A549 (cell line): ENCODE measurements at regions not wholly inside any gene's neighbourhood (a gene's known extent, or its start where the extent isn't known, plus 50 kb on each side); places are given as distances from the start of the nearest gene placed in this dataset.

Source experiments
- BHLHE40 ChIP-seq: IDR thresholded peaks from 2 replicates; pipeline ENCODE4 v1.6.1; 2012; ENCODE audit warnings: low read depth, low read length, inconsistent platforms
- EP300 ChIP-seq, 2 experiments: fragments of >200 bp; sonication (Bioruptor Twin); formaldehyde crosslinking; IDR thresholded peaks; 2 replicates in 1 of 2; 3 replicates in 1 of 2; pipeline ENCODE4 v1.6.1; 2016 to 2017
- NFE2L2 ChIP-seq: fragments of 150-350 bp; conservative IDR thresholded peaks from 2 replicates; pipeline ENCODE4 v1.6.1; 2014; ENCODE audit warnings: low read length
- PHF8 ChIP-seq: fragments of 200-600 bp; sonication (generic); IDR thresholded peaks from 2 replicates; pipeline ENCODE4 v1.6.1; 2016; ENCODE audit warnings: low read depth, mild to moderate bottlenecking, antibody characterized with exemption, moderate library complexity, borderline replicate concordance
- POLR2A ChIP-seq: IDR thresholded peaks from 2 replicates; pipeline ENCODE4 v1.6.1; 2012; ENCODE audit warnings: mild to moderate bottlenecking, low read length
- POLR2AphosphoS2 ChIP-seq: conservative IDR thresholded peaks from 2 replicates; pipeline ENCODE4 v1.6.1; 2012; ENCODE audit warnings: low read length, improper control_type of control experiment, inconsistent platforms
- RNF2 ChIP-seq: fragments of 200-600 bp; sonication (generic); IDR thresholded peaks from 2 replicates; pipeline ENCODE4 v1.6.1; 2016; ENCODE audit warnings: low read depth, mild to moderate bottlenecking, antibody characterized with exemption, moderate library complexity, borderline replicate concordance
- SREBF2 ChIP-seq: fragments of 450-650 bp; IDR thresholded peaks from 2 replicates; pipeline ENCODE4 v1.6.1; 2014; ENCODE audit warnings: mild to moderate bottlenecking, moderate library complexity
- ZFP36 ChIP-seq: fragments of 450-650 bp; IDR thresholded peaks from 2 replicates; pipeline ENCODE4 v1.6.1; 2014; ENCODE audit warnings: borderline replicate concordance; ENCODE audit not compliant: partially characterized antibody
- TF ChIP-seq, protein P1 (sequence below): fragments of >200 bp; sonication (Bioruptor Twin); formaldehyde crosslinking; IDR thresholded peaks from 3 replicates; pipeline ENCODE4 v1.5.1; 2016
- TF ChIP-seq, protein P2 (sequence below): IDR thresholded peaks from 2 replicates; pipeline ENCODE4 v1.6.1; 2012
- TF ChIP-seq, protein P3 (sequence below): fragments of 200-600 bp; sonication (generic); IDR thresholded peaks from 2 replicates; pipeline ENCODE4 v1.6.1; 2016; ENCODE audit warnings: antibody characterized with exemption, mild to moderate bottlenecking, moderate library complexity

DNA sequence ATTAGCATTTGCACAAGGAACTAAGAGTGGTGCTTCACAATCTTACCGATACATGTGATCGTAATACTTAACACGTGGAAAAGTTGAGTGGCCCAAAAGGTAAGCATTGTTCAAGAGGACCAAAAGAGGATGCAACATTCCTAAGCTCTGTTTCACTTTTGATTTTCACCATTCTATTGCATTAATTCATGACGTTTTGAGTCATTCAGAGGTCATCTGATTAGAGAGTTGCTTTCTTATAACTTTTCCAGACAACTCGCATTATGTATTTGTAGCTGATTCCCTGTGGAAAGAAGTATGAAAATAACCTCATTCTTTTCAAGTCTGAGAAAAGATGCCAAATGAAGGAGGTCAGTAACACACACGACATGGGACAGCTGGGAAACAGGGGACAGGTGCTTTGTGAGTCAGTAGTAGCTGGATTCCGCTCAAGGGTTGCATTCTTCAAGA, 344.4 kb downstream of the RND3 start:
- no peak for TF ChIP-seq POLR2AphosphoS2
- no peak for TF ChIP-seq ZFP36
- TF ChIP-seq RNF2 = no peak
- TF ChIP-seq, protein P1, sequence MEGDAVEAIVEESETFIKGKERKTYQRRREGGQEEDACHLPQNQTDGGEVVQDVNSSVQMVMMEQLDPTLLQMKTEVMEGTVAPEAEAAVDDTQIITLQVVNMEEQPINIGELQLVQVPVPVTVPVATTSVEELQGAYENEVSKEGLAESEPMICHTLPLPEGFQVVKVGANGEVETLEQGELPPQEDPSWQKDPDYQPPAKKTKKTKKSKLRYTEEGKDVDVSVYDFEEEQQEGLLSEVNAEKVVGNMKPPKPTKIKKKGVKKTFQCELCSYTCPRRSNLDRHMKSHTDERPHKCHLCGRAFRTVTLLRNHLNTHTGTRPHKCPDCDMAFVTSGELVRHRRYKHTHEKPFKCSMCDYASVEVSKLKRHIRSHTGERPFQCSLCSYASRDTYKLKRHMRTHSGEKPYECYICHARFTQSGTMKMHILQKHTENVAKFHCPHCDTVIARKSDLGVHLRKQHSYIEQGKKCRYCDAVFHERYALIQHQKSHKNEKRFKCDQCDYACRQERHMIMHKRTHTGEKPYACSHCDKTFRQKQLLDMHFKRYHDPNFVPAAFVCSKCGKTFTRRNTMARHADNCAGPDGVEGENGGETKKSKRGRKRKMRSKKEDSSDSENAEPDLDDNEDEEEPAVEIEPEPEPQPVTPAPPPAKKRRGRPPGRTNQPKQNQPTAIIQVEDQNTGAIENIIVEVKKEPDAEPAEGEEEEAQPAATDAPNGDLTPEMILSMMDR = no peak
- TF ChIP-seq, protein P2, sequence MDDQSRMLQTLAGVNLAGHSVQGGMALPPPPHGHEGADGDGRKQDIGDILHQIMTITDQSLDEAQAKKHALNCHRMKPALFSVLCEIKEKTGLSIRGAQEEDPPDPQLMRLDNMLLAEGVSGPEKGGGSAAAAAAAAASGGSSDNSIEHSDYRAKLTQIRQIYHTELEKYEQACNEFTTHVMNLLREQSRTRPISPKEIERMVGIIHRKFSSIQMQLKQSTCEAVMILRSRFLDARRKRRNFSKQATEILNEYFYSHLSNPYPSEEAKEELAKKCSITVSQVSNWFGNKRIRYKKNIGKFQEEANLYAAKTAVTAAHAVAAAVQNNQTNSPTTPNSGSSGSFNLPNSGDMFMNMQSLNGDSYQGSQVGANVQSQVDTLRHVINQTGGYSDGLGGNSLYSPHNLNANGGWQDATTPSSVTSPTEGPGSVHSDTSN = no peak
- TF ChIP-seq SREBF2 = no peak
- TF ChIP-seq EP300 (IDR thresholded peaks at IDR 0.05) = no peak
- no peak for TF ChIP-seq BHLHE40
- no peak for TF ChIP-seq PHF8
- TF ChIP-seq NFE2L2 = no peak
- TF ChIP-seq POLR2A = no peak
- TF ChIP-seq, protein P3, sequence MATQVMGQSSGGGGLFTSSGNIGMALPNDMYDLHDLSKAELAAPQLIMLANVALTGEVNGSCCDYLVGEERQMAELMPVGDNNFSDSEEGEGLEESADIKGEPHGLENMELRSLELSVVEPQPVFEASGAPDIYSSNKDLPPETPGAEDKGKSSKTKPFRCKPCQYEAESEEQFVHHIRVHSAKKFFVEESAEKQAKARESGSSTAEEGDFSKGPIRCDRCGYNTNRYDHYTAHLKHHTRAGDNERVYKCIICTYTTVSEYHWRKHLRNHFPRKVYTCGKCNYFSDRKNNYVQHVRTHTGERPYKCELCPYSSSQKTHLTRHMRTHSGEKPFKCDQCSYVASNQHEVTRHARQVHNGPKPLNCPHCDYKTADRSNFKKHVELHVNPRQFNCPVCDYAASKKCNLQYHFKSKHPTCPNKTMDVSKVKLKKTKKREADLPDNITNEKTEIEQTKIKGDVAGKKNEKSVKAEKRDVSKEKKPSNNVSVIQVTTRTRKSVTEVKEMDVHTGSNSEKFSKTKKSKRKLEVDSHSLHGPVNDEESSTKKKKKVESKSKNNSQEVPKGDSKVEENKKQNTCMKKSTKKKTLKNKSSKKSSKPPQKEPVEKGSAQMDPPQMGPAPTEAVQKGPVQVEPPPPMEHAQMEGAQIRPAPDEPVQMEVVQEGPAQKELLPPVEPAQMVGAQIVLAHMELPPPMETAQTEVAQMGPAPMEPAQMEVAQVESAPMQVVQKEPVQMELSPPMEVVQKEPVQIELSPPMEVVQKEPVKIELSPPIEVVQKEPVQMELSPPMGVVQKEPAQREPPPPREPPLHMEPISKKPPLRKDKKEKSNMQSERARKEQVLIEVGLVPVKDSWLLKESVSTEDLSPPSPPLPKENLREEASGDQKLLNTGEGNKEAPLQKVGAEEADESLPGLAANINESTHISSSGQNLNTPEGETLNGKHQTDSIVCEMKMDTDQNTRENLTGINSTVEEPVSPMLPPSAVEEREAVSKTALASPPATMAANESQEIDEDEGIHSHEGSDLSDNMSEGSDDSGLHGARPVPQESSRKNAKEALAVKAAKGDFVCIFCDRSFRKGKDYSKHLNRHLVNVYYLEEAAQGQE = no peak
